ENCODE measurements at regions not wholly inside any gene's neighbourhood (a gene's known extent, or its start where the extent isn't known, plus 50 kb on each side); places are given as distances from the start of the nearest gene placed in this dataset.

DNA sequence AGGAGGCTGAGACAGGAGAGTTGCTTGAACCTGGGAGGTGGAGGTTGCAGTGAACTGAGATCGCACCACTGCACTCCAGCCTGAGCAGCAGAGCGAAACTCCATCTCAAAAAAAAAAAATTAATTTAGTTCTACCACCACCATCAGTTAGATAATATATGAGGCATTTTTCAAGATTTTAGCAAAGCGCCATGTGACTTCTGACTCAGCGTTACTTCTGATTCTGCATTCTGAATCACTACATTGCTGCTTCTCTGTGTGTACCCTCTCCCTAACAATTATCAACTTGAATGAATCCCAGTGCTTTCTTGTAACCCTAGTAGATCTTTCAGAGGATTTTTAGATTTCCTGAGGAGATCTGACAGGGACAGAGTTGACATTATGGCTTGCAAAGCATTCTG lies 176.8 kb upstream of the SORCS1 start:
- no peak for TF ChIP-seq ZNF138 (CRISPR knock-in tag; conservative IDR thresholded peaks at IDR 0.05)
- TF ChIP-seq, protein P1, sequence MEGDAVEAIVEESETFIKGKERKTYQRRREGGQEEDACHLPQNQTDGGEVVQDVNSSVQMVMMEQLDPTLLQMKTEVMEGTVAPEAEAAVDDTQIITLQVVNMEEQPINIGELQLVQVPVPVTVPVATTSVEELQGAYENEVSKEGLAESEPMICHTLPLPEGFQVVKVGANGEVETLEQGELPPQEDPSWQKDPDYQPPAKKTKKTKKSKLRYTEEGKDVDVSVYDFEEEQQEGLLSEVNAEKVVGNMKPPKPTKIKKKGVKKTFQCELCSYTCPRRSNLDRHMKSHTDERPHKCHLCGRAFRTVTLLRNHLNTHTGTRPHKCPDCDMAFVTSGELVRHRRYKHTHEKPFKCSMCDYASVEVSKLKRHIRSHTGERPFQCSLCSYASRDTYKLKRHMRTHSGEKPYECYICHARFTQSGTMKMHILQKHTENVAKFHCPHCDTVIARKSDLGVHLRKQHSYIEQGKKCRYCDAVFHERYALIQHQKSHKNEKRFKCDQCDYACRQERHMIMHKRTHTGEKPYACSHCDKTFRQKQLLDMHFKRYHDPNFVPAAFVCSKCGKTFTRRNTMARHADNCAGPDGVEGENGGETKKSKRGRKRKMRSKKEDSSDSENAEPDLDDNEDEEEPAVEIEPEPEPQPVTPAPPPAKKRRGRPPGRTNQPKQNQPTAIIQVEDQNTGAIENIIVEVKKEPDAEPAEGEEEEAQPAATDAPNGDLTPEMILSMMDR (IDR thresholded peaks at IDR 0.05): no peak

Measured in WTC11 (cell line).